Activated CD4-positive, CD25-positive, alpha-beta regulatory T cell treated with anti-CD3 and anti-CD28 coated beads, Interleukin-2, amount 50 U/mL, for 72 hours (primary cell): ENCODE measurements at regions not wholly inside any gene's neighbourhood (a gene's known extent, or its start where the extent isn't known, plus 50 kb on each side); places are given as distances from the start of the nearest gene placed in this dataset.
A peak's percentile ranks its signal among the peaks of the same experiment; 100 is the strongest.
"Not testable (repeated sequence)": the region's sequence is repeated elsewhere in the genome, so short reads cannot be mapped to it uniquely, and the experiment has no call there.

ENCODE experiments used
- DNase-seq: peaks from one replicate; pipeline ENCODE4 v3.0.0; 2021

GRCh38 chr6:154602708-154603107 is 92.2 kb upstream of the CNKSR3 start:
- no peak for DNase-seq

DNA sequence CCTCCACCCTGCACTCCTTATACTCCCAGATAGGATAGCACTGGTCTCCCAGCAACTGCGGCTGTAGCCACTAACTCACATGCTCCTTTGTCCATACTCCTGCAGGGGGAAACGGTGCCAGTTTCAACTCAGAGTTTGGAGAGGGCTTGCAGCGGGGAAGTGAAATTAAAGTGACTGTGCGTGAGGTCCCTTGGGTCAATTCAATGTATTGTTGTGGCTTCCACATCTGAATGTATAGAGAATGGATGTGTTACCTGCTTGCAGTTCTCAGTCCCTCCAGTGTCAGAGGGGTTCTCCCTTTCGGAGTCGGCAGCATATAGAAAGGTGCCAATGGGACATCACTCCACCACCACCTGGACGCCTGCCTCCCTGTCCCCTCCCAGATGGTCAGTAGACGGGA is 93.6 kb upstream of the CNKSR3 start:
- no peak for DNase-seq

- no peak for DNase-seq
Measured at GRCh38 chr6:154605178-154605881, 94.8 kb upstream of the CNKSR3 start.

- no peak for DNase-seq
Measured at GRCh38 chr6:154605882-154606370, 95.4 kb upstream of the CNKSR3 start.

GRCh38 chr6:154606457-154606856 is 96.0 kb upstream of the CNKSR3 start:
- peak; percentile 77 for DNase-seq

- no peak for DNase-seq
Measured at GRCh38 chr6:154606860-154607259, 96.4 kb upstream of the CNKSR3 start.

DNA sequence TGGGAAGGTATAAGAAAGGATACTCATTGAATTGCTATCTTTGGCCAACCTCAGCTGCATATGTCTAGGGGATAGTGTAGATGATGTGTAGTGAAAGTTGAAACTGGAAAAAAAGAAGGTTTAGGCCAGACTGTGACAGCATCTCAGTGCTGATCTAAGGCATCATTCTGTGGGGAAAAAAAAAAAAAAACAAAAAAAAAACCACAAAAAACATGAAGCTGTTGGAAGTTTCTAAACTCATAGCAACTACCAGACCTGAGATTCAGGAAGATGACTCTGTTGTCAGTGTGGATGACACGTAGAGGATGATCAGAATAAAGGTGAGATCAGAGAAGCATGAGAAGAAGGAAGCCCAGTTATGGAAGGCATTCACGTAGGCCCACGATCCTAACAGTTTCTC is 100.8 kb upstream of the CNKSR3 start:
- DNase-seq: no peak

DNA sequence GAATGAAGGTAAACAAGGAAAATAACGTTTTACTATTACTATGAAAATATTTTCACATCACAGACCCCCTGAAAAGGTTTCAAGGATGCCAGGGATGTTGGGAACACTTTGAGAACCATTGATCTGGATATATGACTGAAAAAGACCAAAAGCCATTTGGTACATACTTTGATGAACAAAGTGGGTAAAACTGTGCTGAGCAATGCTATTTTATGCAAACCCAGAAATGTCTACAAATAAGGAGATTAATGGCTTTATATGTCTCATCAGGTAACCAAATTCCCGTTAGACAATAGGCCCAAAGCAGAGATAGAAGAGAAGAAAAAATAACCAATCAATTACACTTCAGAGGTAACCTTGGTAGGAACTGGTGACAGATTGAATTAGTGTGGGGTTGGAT is 101.4 kb upstream of the CNKSR3 start:
- no peak for DNase-seq

GRCh38 chr6:154613137-154613676 is 102.7 kb upstream of the CNKSR3 start:
- DNase-seq: no peak

GRCh38 chr6:154614101-154614500 is 103.6 kb upstream of the CNKSR3 start:
- DNase-seq: no peak

DNA sequence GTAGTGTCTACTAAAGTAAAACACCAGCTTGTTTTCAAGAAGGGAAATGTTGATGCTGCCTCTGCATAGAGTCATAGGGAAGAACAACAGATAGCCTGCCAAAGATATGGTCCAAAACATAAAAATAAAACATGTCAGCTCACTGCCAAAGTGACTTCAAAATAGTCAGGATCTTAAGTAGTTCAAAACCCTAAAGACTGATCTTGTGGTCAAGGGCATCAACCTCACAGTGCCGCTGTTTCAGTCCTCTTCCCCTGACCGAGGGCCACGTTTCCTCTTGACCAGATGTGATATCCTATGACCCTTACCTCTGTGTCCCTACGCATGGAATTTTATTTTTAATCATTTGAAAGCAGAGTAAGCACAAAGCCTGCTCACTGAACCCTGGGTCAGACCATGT is 104.2 kb upstream of the CNKSR3 start:
- DNase-seq: no peak

- DNase-seq: no peak
Measured at GRCh38 chr6:154615483-154616025, 105.1 kb upstream of the CNKSR3 start.

DNA sequence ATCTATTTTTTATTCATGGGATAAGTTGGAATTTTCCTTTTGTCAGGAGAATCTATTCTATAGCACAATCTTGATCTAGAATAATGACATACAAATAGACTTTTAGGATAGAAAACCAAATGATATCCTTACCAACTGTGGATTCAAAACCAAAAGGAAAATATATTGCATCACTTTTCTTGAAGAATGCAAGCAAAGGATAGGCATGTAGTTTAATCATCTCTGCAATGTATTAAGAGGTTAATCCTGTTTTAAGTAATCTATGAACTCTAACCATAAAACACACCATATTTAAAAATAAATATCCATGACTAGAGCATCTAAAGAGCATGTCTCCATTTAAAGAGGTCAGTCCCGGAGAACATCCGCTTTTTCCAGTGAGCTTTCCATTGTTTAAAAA is 106.7 kb upstream of the CNKSR3 start:
- no peak for DNase-seq

DNA sequence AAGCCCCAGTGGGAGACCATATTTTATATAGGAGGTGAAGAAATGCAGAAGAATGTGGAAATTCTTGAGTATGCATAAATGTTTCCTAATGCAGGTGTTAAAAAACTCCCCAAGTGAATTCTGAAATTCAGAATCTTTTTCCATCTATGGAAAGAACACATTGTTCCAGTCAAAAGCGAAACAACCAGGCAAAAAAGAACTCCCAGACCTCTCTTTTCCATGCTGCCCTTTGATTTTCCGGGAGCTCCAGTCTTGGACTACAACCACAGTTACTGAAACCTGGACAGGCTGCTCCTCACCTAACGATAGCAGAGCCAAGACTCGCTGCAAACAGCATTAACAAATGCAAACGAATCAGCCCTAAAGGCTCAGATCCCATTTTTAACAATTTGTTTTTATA is 108.7 kb upstream of the CNKSR3 start:
- DNase-seq: no peak

GRCh38 chr6:154621686-154622085 is 111.2 kb upstream of the CNKSR3 start:
- DNase-seq: no peak

GRCh38 chr6:154622618-154623336 is 110.4 kb upstream of the SCAF8 start:
- no peak for DNase-seq

DNA sequence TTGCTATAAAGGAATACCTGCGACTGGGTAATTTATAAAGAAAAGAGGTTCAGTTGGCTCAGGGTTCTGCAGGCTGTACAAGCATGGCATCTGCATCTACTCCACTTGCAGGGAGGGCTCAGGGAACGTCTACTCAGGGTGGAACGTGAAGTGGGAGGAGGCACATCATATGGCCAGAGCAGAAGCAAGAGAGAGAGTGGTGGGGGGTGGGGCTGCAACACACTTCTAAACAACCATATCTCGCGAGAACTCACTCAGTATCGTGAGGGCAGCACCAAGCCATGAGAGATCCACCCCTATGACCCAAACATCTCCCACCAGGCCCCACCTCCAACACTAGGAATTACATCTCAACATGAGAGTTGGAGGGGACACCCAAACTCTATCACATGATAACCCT is 109.8 kb upstream of the SCAF8 start:
- DNase-seq: no peak

GRCh38 chr6:154624038-154624599 is 109.1 kb upstream of the SCAF8 start:
- DNase-seq: no peak

DNA sequence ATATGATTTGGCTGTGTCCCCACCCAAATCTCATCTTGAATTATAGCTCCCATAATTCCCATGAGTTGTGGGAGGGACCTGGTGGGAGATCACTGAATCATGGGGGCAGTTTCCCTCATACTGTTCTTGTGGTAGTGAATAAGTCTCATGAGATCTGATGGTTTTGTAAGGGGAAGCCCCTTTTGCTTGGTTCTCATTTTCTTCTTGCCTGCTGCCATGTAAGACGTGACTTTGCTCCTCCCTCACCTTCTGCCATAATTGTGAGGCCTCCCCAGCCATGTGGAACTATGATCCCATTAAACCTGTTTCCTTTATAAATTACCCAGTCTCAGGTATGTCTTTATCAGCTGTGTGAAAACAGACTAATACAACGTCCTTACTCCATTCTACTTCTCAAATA is 108.5 kb upstream of the SCAF8 start:
- not testable (repeated sequence) for DNase-seq

- no peak for DNase-seq
Measured at GRCh38 chr6:154625721-154626120, 107.5 kb upstream of the SCAF8 start.

- no peak for DNase-seq
Measured at GRCh38 chr6:154629127-154629526, 104.1 kb upstream of the SCAF8 start.

DNA sequence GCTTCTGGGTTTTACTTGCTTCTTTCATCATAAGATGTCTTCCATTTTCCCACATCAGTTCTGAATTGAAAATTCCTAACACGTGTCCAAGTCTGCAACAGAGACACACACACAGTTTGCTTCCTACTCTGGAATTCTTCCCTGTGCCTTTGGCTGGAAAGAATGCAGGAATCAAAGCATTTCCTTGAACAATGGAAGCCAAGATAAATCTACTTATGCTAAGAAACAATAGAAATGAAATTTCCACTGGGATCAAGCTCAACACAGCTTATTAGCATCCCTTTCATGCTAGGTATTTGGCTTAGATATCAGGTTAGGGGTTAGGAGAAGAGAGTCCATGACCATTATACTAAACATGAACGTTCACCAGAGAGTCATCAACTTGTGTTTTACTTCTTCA is 101.1 kb upstream of the SCAF8 start:
- DNase-seq: no peak

DNA sequence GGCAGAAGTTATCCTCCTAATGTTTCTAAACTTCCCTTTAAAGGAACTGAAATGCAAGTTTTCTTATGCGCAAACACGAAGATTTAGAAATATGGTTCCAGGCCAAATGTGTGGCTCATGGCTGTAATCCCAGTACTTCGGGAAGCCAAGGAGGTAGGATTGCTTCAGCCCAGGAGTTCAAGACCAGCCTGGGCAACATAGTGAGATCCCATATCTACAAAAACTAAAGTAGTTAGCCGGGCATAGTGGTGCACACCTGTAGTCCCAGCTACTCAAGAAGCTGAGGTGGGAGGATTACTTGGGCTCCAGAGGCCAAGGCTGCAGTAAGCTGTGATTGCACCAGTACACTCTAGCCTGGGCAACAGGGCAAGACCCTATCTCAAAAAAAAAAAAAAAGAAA is 95.8 kb upstream of the SCAF8 start:
- DNase-seq: no peak

DNA sequence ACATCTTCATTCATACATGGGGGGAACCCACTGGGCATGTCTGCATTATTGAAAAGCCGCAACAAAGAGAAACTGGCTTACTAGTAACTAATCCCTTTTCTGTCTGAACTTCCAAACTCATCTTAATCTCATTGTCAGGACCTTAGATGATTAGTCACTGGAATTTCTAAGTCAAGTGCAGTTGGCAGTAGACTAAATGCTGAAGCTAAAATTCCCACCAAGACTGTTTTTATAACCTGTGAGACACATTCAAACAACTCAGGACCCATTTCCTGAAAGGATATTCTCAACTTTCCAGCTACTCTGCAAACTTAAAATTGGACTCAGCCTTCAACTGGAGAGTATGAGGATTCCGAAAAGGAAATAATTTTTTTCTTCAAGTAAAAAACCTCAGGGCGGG is 94.8 kb upstream of the SCAF8 start:
- no peak for DNase-seq
